ENCODE measurements at regions not wholly inside any gene's neighbourhood (a gene's known extent, or its start where the extent isn't known, plus 50 kb on each side); places are given as distances from the start of the nearest gene placed in this dataset.

DNA sequence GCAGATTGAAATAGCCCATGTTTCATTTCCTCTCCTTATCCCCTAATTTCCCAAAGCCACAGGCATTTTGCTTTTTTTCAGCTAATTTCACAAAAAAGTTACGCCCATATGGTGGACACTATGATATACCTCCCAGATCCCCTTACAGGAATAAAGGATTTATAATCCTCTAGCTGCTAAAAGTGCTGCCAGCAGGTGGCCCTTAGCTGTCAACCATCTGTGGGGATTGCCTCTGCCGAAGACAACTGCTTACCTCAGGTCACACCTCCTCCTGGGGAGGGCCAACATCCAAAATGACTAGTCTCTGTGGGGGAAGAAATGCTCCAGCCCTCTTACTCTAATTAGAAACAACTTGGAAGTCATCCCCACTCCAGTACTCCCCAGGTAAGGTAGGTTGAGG lies 61.0 kb upstream of the EPB41L3 start:
- H3K9me2 ChIP-seq (ENCODE audit: insufficient read depth, low read length), result no peaks in the 10 kb centered on the region
- no peak overlapping the region for H3K4me3 ChIP-seq (ENCODE audit: low read depth, low read length, poor library complexity, severe bottlenecking)
- H4K20me1 ChIP-seq (ENCODE audit: insufficient read depth, low read length), result no peaks in the 10 kb centered on the region
- TF ChIP-seq, protein P1, sequence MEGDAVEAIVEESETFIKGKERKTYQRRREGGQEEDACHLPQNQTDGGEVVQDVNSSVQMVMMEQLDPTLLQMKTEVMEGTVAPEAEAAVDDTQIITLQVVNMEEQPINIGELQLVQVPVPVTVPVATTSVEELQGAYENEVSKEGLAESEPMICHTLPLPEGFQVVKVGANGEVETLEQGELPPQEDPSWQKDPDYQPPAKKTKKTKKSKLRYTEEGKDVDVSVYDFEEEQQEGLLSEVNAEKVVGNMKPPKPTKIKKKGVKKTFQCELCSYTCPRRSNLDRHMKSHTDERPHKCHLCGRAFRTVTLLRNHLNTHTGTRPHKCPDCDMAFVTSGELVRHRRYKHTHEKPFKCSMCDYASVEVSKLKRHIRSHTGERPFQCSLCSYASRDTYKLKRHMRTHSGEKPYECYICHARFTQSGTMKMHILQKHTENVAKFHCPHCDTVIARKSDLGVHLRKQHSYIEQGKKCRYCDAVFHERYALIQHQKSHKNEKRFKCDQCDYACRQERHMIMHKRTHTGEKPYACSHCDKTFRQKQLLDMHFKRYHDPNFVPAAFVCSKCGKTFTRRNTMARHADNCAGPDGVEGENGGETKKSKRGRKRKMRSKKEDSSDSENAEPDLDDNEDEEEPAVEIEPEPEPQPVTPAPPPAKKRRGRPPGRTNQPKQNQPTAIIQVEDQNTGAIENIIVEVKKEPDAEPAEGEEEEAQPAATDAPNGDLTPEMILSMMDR (conservative IDR thresholded peaks at IDR 0.05; ENCODE audit: low read length), result no peak
- TF ChIP-seq EZH2phosphoT487 (IDR thresholded peaks at IDR 0.05; ENCODE audit: borderline replicate concordance, low read depth, low read length), result no peak
- no peaks in the 10 kb centered on the region for H3K9me3 ChIP-seq (ENCODE audit: low read length)
- POLR2A ChIA-PET, result no interaction called here
- H2AFZ ChIP-seq (ENCODE audit: low read length), result no peak overlapping the region
- CTCF ChIA-PET (ENCODE audit: unreplicated experiment), result no interaction called here
- H3K4me1 ChIP-seq (ENCODE audit: insufficient read depth, low read length, poor library complexity, severe bottlenecking), result no peaks in the 10 kb centered on the region
- H3K79me2 ChIP-seq (ENCODE audit: insufficient read depth, low read depth, low read length), result no peaks in the 10 kb centered on the region
- no peaks in the 10 kb centered on the region for H3K36me3 ChIP-seq (ENCODE audit: insufficient read depth, low read length)
- intact Hi-C loops (cut with micrococcal nuclease; ENCODE audit: unreplicated experiment), result no loop called here
- no peak for DNase-seq (ENCODE audit: low spot score)
- H3K27ac ChIP-seq (ENCODE audit: low read depth, low read length, poor library complexity, severe bottlenecking), result no peak overlapping the region
- BruUV-seq (replicated peaks), result no TSS peak
- H3K4me2 ChIP-seq (ENCODE audit: low read length), result no peak overlapping the region

GRCh38 chr18:5603153-5603552 lies 59.4 kb upstream of the EPB41L3 start:
- H4K20me1 ChIP-seq (ENCODE audit: insufficient read depth, low read length), result no peaks in the 10 kb centered on the region
- intact Hi-C loops (cut with micrococcal nuclease; ENCODE audit: unreplicated experiment), result no loop called here
- POLR2A ChIA-PET, result interaction anchor here (0.6 kb wide), 1 partner anchor 943 kb away, joined by 3 read pairs; no protein-coding TSS in a partner anchor
- no peaks in the 10 kb centered on the region for H3K36me3 ChIP-seq (ENCODE audit: insufficient read depth, low read length)
- H3K79me2 ChIP-seq (ENCODE audit: insufficient read depth, low read depth, low read length), result no peaks in the 10 kb centered on the region
- CTCF ChIA-PET (ENCODE audit: unreplicated experiment), result no interaction called here
- TF ChIP-seq, protein P1 (conservative IDR thresholded peaks at IDR 0.05; ENCODE audit: low read length), result no peak
- no peak for TF ChIP-seq EZH2phosphoT487 (IDR thresholded peaks at IDR 0.05; ENCODE audit: borderline replicate concordance, low read depth, low read length)
- BruUV-seq (replicated peaks), result no TSS peak
- no peak overlapping the region for H3K27ac ChIP-seq (ENCODE audit: low read depth, low read length, poor library complexity, severe bottlenecking)
- no peaks in the 10 kb centered on the region for H3K9me3 ChIP-seq (ENCODE audit: low read length)
- no peaks in the 10 kb centered on the region for H3K9me2 ChIP-seq (ENCODE audit: insufficient read depth, low read length)
- no peak overlapping the region for H3K4me2 ChIP-seq (ENCODE audit: low read length)
- H2AFZ ChIP-seq (ENCODE audit: low read length), result no peak overlapping the region
- no peak for DNase-seq (ENCODE audit: low spot score)
- H3K4me1 ChIP-seq (ENCODE audit: insufficient read depth, low read length, poor library complexity, severe bottlenecking), result no peaks in the 10 kb centered on the region
- no peak overlapping the region for H3K4me3 ChIP-seq (ENCODE audit: low read depth, low read length, poor library complexity, severe bottlenecking)

DNA sequence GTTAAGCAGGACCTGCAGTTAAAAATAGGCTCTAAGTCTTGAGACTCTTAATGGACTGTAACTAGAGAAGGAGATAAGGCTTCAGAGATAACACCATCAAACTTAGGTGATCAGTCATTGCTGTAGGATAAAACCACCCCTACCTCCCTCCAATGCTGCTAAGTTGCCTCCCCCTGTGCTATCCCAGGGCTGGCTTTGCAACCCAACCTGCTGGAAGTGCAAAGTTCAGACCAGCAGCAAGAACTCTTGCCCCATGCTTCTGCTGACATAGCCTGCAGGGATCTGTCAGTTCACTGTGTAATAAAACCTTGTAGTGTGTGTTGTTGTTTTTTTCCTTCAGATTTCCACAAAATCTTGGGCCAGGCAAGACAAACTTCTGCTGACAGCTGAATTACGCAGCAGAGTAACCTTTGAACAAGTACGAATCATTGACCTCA lies 57.4 kb upstream of the EPB41L3 start:
- Histone ChIP-seq H4K20me1 (ENCODE audit: insufficient read depth, low read length) (no peaks in the 10 kb centered on the region), H3K79me2 (ENCODE audit: insufficient read depth, low read depth, low read length) (no peaks in the 10 kb centered on the region), H3K36me3 (ENCODE audit: insufficient read depth, low read length) (no peaks in the 10 kb centered on the region), H3K4me1 (ENCODE audit: insufficient read depth, low read length, poor library complexity, severe bottlenecking) (no peaks in the 10 kb centered on the region), H3K9me3 (ENCODE audit: low read length) (no peaks in the 10 kb centered on the region), H3K4me3 (ENCODE audit: low read depth, low read length, poor library complexity, severe bottlenecking) (no peak overlapping the region), H2AFZ (ENCODE audit: low read length) (no peak overlapping the region), H3K4me2 (ENCODE audit: low read length) (no peak overlapping the region), H3K27ac (ENCODE audit: low read depth, low read length, poor library complexity, severe bottlenecking) (no peak overlapping the region), H3K9me2 (ENCODE audit: insufficient read depth, low read length) (no peaks in the 10 kb centered on the region)
- ChIA-PET CTCF (ENCODE audit: unreplicated experiment) (no interaction called here), POLR2A (no interaction called here)
- BruUV-seq (replicated peaks), result no TSS peak
- intact Hi-C loops (cut with micrococcal nuclease; ENCODE audit: unreplicated experiment), result no loop called here
- TF ChIP-seq, protein P1 (conservative IDR thresholded peaks at IDR 0.05; ENCODE audit: low read length), result no peak
- TF ChIP-seq EZH2phosphoT487 (IDR thresholded peaks at IDR 0.05; ENCODE audit: borderline replicate concordance, low read depth, low read length), result no peak
- DNase-seq (ENCODE audit: low spot score), result no peak
